ENCODE measurements at regions not wholly inside any gene's neighbourhood (a gene's known extent, or its start where the extent isn't known, plus 50 kb on each side); places are given as distances from the start of the nearest gene placed in this dataset.

DNA sequence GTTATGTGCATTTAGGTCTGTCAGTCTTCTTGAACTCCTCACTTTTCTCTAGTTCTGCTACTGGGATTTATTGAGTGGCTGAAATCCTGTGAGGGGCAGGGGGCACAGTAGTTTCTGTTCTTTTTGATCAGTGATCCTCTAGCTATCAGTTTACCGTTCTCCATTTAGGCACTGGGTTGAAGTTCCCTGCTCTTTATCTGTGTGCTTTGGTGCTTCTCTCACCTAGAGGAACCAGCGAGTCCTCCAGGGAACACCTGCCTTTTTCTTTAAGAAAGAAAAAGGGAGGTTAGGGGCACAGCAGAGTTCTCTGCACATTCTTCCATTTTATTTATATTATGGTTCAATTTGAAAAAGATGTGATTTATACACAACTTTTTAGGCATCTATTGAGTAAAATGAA, 503.0 kb upstream of the AGA start:
- H3K14ac ChIP-seq (ENCODE audit: low read length): no peak overlapping the region
- no peak overlapping the region for H3K4me3 ChIP-seq (ENCODE audit: low read length in 2 of 2)
- H2BK5ac ChIP-seq (ENCODE audit: low read length): no peak overlapping the region
- WGBS, 2 donors (ENCODE audit: extremely low coverage in 2 of 2, insufficient read length in 2 of 2, insufficient replicate concordance in 1 of 2): no CpG with 5 or more reads among the region's 2 CpGs
- H2BK15ac ChIP-seq (ENCODE audit: low read length): no peak overlapping the region
- H2AFZ ChIP-seq (ENCODE audit: low read length): peak overlapping the region; percentile 56
- no peak overlapping the region for H3K27ac ChIP-seq (replicated peaks; ENCODE audit: low read length)
- DNase-seq (ENCODE audit: low spot score): no peak
- H3K36me3 ChIP-seq (replicated peaks in 1 of 2; ENCODE audit: control insufficient read depth in 2 of 2, insufficient read depth in 2 of 2, low read length in 2 of 2): no peaks in the 10 kb centered on the region
- no peak overlapping the region for H2BK12ac ChIP-seq (ENCODE audit: low read length)
- no peak overlapping the region for H3K18ac ChIP-seq (ENCODE audit: low read length)
- no peak overlapping the region for H3K23ac ChIP-seq (ENCODE audit: low read depth, low read length, poor library complexity)
- H3K4me1 ChIP-seq (ENCODE audit: control insufficient read depth in 2 of 2, insufficient read depth in 1 of 2, low read depth in 1 of 2, low read length in 2 of 2): no peaks in the 10 kb centered on the region
- H2BK120ac ChIP-seq (ENCODE audit: low read depth, low read length): no peak overlapping the region
- no peak overlapping the region for H4K91ac ChIP-seq (ENCODE audit: low read depth, low read length, poor library complexity)
- H3K9ac ChIP-seq (ENCODE audit: low read depth, low read length, poor library complexity): no peak overlapping the region
- H3K4me2 ChIP-seq (ENCODE audit: insufficient read depth, low read length, poor library complexity, severe bottlenecking): no peak overlapping the region
- no peaks in the 10 kb centered on the region for H3K9me3 ChIP-seq (replicated peaks in 1 of 2; ENCODE audit: control insufficient read depth in 2 of 2, insufficient read depth in 1 of 2, low read depth in 1 of 2, low read length in 2 of 2)
- no peak overlapping the region for H3K4ac ChIP-seq (ENCODE audit: low read length)
- H3K27me3 ChIP-seq (ENCODE audit: control insufficient read depth in 3 of 3, insufficient read depth in 3 of 3, low read depth in 1 of 3, low read length in 3 of 3): no peaks in the 10 kb centered on the region
- no peak overlapping the region for H4K8ac ChIP-seq (ENCODE audit: low read depth, low read length)
- no peaks in the 10 kb centered on the region for H3K79me1 ChIP-seq (ENCODE audit: low read depth, low read length)
- H2AK5ac ChIP-seq (ENCODE audit: low read depth, low read length): no peak overlapping the region

DNA sequence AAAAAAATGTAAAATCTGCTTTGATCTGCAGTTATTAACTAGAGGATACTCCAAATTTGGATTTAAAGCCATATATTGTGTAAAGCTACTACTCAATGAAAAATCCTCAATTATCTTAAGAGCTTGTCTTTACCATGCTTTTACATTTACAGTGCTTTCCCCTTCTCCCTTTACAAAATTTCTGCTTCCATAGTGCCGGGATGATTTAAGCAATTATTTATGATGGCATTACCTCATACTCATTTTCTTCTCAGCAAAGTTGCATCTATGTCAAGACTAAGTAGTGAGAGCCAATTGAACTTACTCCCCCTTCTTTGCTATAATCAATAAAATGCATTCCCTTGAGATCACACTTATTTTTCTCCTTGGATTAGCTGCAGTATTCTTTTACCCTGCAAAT, 505.4 kb upstream of the AGA start:
- WGBS, 2 donors (ENCODE audit: extremely low coverage in 2 of 2, insufficient read length in 2 of 2, insufficient replicate concordance in 1 of 2): no CpG with 5 or more reads among the region's 1 CpG
- Histone ChIP-seq H2BK12ac (ENCODE audit: low read length) (no peak overlapping the region), H3K18ac (ENCODE audit: low read length) (no peak overlapping the region)

DNA sequence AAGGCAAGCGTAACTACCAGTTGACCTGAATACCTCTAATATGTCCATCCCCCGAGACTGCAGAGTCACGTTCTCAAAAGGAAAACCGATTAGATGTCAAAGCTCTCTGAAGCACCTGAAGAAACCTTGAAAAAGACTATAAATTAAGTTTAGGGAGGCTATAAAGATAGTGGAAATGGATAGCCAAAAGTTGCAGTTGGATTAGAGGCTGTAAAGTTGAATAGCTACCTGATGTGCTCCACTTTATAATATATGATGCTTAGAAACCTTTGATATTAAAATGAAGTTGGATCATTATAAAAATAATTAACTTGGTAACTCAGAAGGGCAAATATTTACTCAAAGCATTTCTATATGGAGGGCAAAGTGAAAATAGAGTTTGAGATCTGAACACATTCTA, 506.6 kb upstream of the AGA start:
- Histone ChIP-seq H3K4me3 (ENCODE audit: low read length in 2 of 2) (no peak overlapping the region), H2BK12ac (ENCODE audit: low read length) (no peak overlapping the region), H3K23ac (ENCODE audit: low read depth, low read length, poor library complexity) (no peak overlapping the region), H3K79me1 (ENCODE audit: low read depth, low read length) (no peaks in the 10 kb centered on the region), H2BK120ac (ENCODE audit: low read depth, low read length) (no peak overlapping the region), H3K14ac (ENCODE audit: low read length) (no peak overlapping the region), H2BK15ac (ENCODE audit: low read length) (no peak overlapping the region), H3K4me2 (ENCODE audit: insufficient read depth, low read length, poor library complexity, severe bottlenecking) (no peak overlapping the region), H3K27ac (replicated peaks; ENCODE audit: low read length) (no peak overlapping the region), H3K36me3 (replicated peaks in 1 of 2; ENCODE audit: control insufficient read depth in 2 of 2, insufficient read depth in 2 of 2, low read length in 2 of 2) (no peaks in the 10 kb centered on the region), H2AFZ (ENCODE audit: low read length) (no peak overlapping the region), H3K9me3 (replicated peaks in 1 of 2; ENCODE audit: control insufficient read depth in 2 of 2, insufficient read depth in 1 of 2, low read depth in 1 of 2, low read length in 2 of 2) (no peaks in the 10 kb centered on the region), H4K8ac (ENCODE audit: low read depth, low read length) (no peak overlapping the region), H2BK5ac (ENCODE audit: low read length) (no peak overlapping the region), H3K9ac (ENCODE audit: low read depth, low read length, poor library complexity) (no peak overlapping the region), H4K91ac (ENCODE audit: low read depth, low read length, poor library complexity) (no peak overlapping the region), H3K4me1 (ENCODE audit: control insufficient read depth in 2 of 2, insufficient read depth in 1 of 2, low read depth in 1 of 2, low read length in 2 of 2) (no peaks in the 10 kb centered on the region), H3K4ac (ENCODE audit: low read length) (no peak overlapping the region), H3K18ac (ENCODE audit: low read length) (no peak overlapping the region), H3K27me3 (ENCODE audit: control insufficient read depth in 3 of 3, insufficient read depth in 3 of 3, low read depth in 1 of 3, low read length in 3 of 3) (no peaks in the 10 kb centered on the region), H2AK5ac (ENCODE audit: low read depth, low read length) (no peak overlapping the region)
- no CpG with 5 or more reads among the region's 4 CpGs for WGBS, 2 donors (ENCODE audit: extremely low coverage in 2 of 2, insufficient read length in 2 of 2, insufficient replicate concordance in 1 of 2)
- DNase-seq (ENCODE audit: low spot score): no peak

More for the DNA sequence above, 505.4 kb upstream of the AGA start:
- H3K27ac ChIP-seq (replicated peaks; ENCODE audit: low read length): no peak overlapping the region
- no peak overlapping the region for H3K4me3 ChIP-seq (ENCODE audit: low read length in 2 of 2)
- no peak overlapping the region for H4K8ac ChIP-seq (ENCODE audit: low read depth, low read length)
- no peaks in the 10 kb centered on the region for H3K4me1 ChIP-seq (ENCODE audit: control insufficient read depth in 2 of 2, insufficient read depth in 1 of 2, low read depth in 1 of 2, low read length in 2 of 2)
- no peaks in the 10 kb centered on the region for H3K27me3 ChIP-seq (ENCODE audit: control insufficient read depth in 3 of 3, insufficient read depth in 3 of 3, low read depth in 1 of 3, low read length in 3 of 3)
- H3K14ac ChIP-seq (ENCODE audit: low read length): no peak overlapping the region
- H3K23ac ChIP-seq (ENCODE audit: low read depth, low read length, poor library complexity): no peak overlapping the region
- H3K36me3 ChIP-seq (replicated peaks in 1 of 2; ENCODE audit: control insufficient read depth in 2 of 2, insufficient read depth in 2 of 2, low read length in 2 of 2): no peaks in the 10 kb centered on the region
- no peak overlapping the region for H2AFZ ChIP-seq (ENCODE audit: low read length)
- no peak overlapping the region for H3K4me2 ChIP-seq (ENCODE audit: insufficient read depth, low read length, poor library complexity, severe bottlenecking)
- no peak overlapping the region for H4K91ac ChIP-seq (ENCODE audit: low read depth, low read length, poor library complexity)
- no peak overlapping the region for H2BK120ac ChIP-seq (ENCODE audit: low read depth, low read length)
- no peak overlapping the region for H2AK5ac ChIP-seq (ENCODE audit: low read depth, low read length)
- H3K9ac ChIP-seq (ENCODE audit: low read depth, low read length, poor library complexity): no peak overlapping the region
- no peaks in the 10 kb centered on the region for H3K9me3 ChIP-seq (replicated peaks in 1 of 2; ENCODE audit: control insufficient read depth in 2 of 2, insufficient read depth in 1 of 2, low read depth in 1 of 2, low read length in 2 of 2)
- no peak overlapping the region for H2BK5ac ChIP-seq (ENCODE audit: low read length)
- no peak overlapping the region for H3K4ac ChIP-seq (ENCODE audit: low read length)
- no peak overlapping the region for H2BK15ac ChIP-seq (ENCODE audit: low read length)
- H3K79me1 ChIP-seq (ENCODE audit: low read depth, low read length): no peaks in the 10 kb centered on the region
- DNase-seq (ENCODE audit: low spot score): no peak

DNA sequence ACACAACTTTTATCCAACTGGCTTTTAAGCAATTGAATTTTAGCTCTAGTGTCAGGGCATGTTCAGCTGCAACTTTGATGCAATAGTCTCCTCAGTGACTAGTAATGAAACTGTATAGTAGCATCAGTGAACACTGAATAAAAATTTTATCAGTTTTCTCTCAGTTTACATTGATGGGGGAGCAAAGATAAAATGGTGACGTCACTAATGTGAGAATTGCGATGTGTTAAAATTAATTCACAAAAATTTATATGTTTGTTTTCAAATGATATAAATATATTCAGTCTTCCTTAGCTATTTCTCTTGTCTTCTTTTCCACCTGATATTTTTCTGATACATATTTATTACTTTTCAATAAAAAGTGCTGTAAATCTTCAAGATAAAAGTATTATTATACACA, 508.8 kb upstream of the AGA start:
- Histone ChIP-seq H3K79me1 (ENCODE audit: low read depth, low read length) (no peaks in the 10 kb centered on the region), H3K36me3 (replicated peaks in 1 of 2; ENCODE audit: control insufficient read depth in 2 of 2, insufficient read depth in 2 of 2, low read length in 2 of 2) (no peaks in the 10 kb centered on the region), H3K18ac (ENCODE audit: low read length) (no peak overlapping the region), H2AK5ac (ENCODE audit: low read depth, low read length) (no peak overlapping the region), H3K4me1 (ENCODE audit: control insufficient read depth in 2 of 2, insufficient read depth in 1 of 2, low read depth in 1 of 2, low read length in 2 of 2) (no peaks in the 10 kb centered on the region), H2BK15ac (ENCODE audit: low read length) (no peak overlapping the region), H2BK120ac (ENCODE audit: low read depth, low read length) (no peak overlapping the region), H3K14ac (ENCODE audit: low read length) (no peak overlapping the region), H4K8ac (ENCODE audit: low read depth, low read length) (no peak overlapping the region), H3K27me3 (ENCODE audit: control insufficient read depth in 3 of 3, insufficient read depth in 3 of 3, low read depth in 1 of 3, low read length in 3 of 3) (no peaks in the 10 kb centered on the region), H3K4me3 (ENCODE audit: low read length in 2 of 2) (no peak overlapping the region), H3K9ac (ENCODE audit: low read depth, low read length, poor library complexity) (no peak overlapping the region), H3K9me3 (replicated peaks in 1 of 2; ENCODE audit: control insufficient read depth in 2 of 2, insufficient read depth in 1 of 2, low read depth in 1 of 2, low read length in 2 of 2) (no peaks in the 10 kb centered on the region), H4K91ac (ENCODE audit: low read depth, low read length, poor library complexity) (no peak overlapping the region), H3K23ac (ENCODE audit: low read depth, low read length, poor library complexity) (no peak overlapping the region), H3K4me2 (ENCODE audit: insufficient read depth, low read length, poor library complexity, severe bottlenecking) (no peak overlapping the region), H2BK12ac (ENCODE audit: low read length) (no peak overlapping the region), H3K4ac (ENCODE audit: low read length) (no peak overlapping the region), H2BK5ac (ENCODE audit: low read length) (no peak overlapping the region), H3K27ac (replicated peaks; ENCODE audit: low read length) (no peak overlapping the region), H2AFZ (ENCODE audit: low read length) (no peak overlapping the region)
- WGBS, 2 donors (ENCODE audit: extremely low coverage in 2 of 2, insufficient read length in 2 of 2, insufficient replicate concordance in 1 of 2): no CpG with 5 or more reads among the region's 2 CpGs
- no peak for DNase-seq (ENCODE audit: low spot score)

All from neuronal stem cell (in vitro differentiated cells).